Mesothelial cell of epicardium (in vitro differentiated cells): ENCODE measurements at regions not wholly inside any gene's neighbourhood (a gene's known extent, or its start where the extent isn't known, plus 50 kb on each side); places are given as distances from the start of the nearest gene placed in this dataset.

ENCODE experiments used
- DNase-seq, 2 experiments: peaks; one replicate each; pipeline ENCODE4 v3.0.0; 2021; ENCODE audit warnings: low spot score in 2 of 2; ENCODE audit not compliant: unreplicated experiment in 2 of 2
- H3K27ac Mint-ChIP-seq: 2 replicates; pipeline ENCODE4 v1.8.0; 2021; ENCODE audit warnings: mixed read lengths
- H3K27me3 Mint-ChIP-seq: 2 replicates; pipeline ENCODE4 v1.8.0; 2021; ENCODE audit warnings: low read depth, mixed read lengths
- H3K36me3 Mint-ChIP-seq: 2 replicates; pipeline ENCODE4 v1.8.0; 2021; ENCODE audit warnings: mixed read lengths
- H3K4me1 Mint-ChIP-seq: 2 replicates; pipeline ENCODE4 v1.8.0; 2021; ENCODE audit warnings: mixed read lengths
- H3K4me3 Mint-ChIP-seq: 2 replicates; pipeline ENCODE4 v1.8.0; 2021; ENCODE audit warnings: mild to moderate bottlenecking, moderate library complexity, mixed read lengths
- H3K9me3 Mint-ChIP-seq: 2 replicates; pipeline ENCODE4 v1.8.0; 2021; ENCODE audit warnings: mixed read lengths
- TF ChIP-seq, protein P1 (sequence below): fragments of 200-600 bp; sonication (generic); IDR thresholded peaks from one replicate; pipeline ENCODE4 v1.5.0; 2021; ENCODE audit warnings: antibody characterized with exemption; ENCODE audit not compliant: unreplicated experiment

DNA sequence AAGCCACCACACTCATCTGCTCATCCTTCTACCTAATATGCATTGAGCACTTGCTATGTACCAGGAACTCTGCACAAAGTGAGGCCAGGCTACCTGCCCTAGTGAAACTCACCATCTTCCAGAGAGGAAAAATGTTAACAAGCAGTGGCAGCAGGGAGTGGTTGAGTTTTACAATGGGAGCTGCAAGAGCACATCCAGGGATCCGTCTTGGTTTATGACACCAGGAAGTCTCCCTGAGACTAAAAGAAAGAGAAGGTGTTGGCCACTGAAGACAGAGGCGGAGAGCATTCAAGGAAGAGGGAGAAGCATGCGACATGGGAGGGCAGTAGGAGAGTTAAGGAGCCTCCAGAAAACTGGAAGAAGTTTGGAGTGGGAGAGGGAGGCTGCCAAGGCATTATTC is 178.1 kb upstream of the CPEB2 start:
- TF ChIP-seq, protein P1, sequence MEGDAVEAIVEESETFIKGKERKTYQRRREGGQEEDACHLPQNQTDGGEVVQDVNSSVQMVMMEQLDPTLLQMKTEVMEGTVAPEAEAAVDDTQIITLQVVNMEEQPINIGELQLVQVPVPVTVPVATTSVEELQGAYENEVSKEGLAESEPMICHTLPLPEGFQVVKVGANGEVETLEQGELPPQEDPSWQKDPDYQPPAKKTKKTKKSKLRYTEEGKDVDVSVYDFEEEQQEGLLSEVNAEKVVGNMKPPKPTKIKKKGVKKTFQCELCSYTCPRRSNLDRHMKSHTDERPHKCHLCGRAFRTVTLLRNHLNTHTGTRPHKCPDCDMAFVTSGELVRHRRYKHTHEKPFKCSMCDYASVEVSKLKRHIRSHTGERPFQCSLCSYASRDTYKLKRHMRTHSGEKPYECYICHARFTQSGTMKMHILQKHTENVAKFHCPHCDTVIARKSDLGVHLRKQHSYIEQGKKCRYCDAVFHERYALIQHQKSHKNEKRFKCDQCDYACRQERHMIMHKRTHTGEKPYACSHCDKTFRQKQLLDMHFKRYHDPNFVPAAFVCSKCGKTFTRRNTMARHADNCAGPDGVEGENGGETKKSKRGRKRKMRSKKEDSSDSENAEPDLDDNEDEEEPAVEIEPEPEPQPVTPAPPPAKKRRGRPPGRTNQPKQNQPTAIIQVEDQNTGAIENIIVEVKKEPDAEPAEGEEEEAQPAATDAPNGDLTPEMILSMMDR: no peak
- Mint-ChIP-seq H3K4me3 (no peak overlapping the region), H3K36me3 (no peaks in the 10 kb centered on the region), H3K27me3 (peaks cover 17% of the 10 kb centered on the region), H3K4me1 (no peaks in the 10 kb centered on the region), H3K27ac (no peak overlapping the region), H3K9me3 (no peaks in the 10 kb centered on the region)
- no peak for DNase-seq

DNA sequence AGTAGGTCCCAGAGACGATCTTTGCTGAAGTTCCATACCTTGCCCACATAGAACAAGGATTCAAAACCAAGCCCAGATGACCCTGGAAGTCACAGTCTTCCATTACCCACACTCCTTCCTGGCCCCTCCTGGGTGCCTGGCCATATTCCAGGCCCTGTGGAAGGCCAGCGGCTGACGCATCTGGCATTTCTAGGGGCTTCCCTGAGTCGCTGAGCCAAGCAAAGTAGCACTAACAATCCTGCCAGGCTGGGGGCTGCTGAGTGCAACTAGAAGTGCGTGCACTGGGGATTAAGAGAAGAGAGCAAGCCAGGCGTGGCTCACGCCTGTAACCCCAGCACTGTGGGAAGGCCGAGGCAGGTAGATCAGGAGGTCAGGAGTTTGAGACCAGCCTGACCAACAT is 175.2 kb upstream of the CPEB2 start:
- no peaks in the 10 kb centered on the region for H3K36me3 Mint-ChIP-seq
- H3K4me1 Mint-ChIP-seq: peaks cover 3% of the 10 kb centered on the region
- H3K9me3 Mint-ChIP-seq: no peaks in the 10 kb centered on the region
- TF ChIP-seq, protein P1: no peak
- no peak for DNase-seq
- no peak overlapping the region for H3K4me3 Mint-ChIP-seq
- no peak overlapping the region for H3K27ac Mint-ChIP-seq
- H3K27me3 Mint-ChIP-seq: peaks cover 13% of the 10 kb centered on the region

DNA sequence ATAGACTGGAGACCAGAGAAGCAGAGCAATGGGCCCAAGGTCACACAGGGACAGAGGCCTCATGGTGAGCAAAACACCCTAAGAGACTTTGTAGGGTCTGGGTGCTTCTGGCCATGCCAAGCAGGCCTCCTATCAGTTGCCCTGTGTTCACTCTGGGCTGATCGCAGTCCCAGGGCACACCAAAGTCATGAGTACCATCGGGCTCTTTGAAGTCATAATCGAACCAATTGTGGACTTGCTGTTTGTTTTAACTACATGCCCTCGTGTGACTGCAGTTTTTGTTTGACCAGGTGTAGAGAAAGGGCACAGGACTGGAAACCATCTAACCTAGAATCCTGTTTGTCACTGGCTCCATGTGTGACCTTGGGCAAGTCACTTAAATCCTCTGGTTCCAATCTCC is 172.5 kb upstream of the CPEB2 start:
- no peak overlapping the region for H3K27ac Mint-ChIP-seq
- no peaks in the 10 kb centered on the region for H3K9me3 Mint-ChIP-seq
- TF ChIP-seq, protein P1: no peak
- peaks cover 3% of the 10 kb centered on the region for H3K4me1 Mint-ChIP-seq
- H3K36me3 Mint-ChIP-seq: no peaks in the 10 kb centered on the region
- H3K27me3 Mint-ChIP-seq: peaks cover 1% of the 10 kb centered on the region
- H3K4me3 Mint-ChIP-seq: no peak overlapping the region
- DNase-seq: no peak

DNA sequence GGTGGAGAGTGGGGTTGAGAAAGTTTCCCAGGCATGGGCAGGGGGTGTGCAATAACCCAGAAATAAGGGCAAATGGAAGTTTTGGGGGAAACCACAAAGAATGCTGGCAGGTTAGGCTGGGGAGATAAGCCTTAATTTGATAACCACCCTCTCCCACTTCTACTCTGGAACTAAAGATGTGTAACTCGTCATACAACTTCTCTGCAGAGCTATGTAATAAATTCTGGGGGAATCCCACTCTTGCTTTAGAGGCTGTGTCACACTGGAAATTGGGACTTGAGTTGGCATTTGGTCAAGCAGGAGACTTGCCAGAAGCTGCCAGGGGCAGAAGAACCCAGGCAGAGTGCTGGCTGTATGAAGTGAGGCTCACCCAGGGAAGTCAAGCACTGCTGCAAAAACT is 170.9 kb upstream of the CPEB2 start:
- H3K9me3 Mint-ChIP-seq: peaks cover 5% of the 10 kb centered on the region
- no peaks in the 10 kb centered on the region for H3K36me3 Mint-ChIP-seq
- no peak overlapping the region for H3K4me3 Mint-ChIP-seq
- H3K4me1 Mint-ChIP-seq: peaks cover 3% of the 10 kb centered on the region
- TF ChIP-seq, protein P1: no peak
- H3K27me3 Mint-ChIP-seq: no peaks in the 10 kb centered on the region
- no peak overlapping the region for H3K27ac Mint-ChIP-seq
- DNase-seq: no peak

DNA sequence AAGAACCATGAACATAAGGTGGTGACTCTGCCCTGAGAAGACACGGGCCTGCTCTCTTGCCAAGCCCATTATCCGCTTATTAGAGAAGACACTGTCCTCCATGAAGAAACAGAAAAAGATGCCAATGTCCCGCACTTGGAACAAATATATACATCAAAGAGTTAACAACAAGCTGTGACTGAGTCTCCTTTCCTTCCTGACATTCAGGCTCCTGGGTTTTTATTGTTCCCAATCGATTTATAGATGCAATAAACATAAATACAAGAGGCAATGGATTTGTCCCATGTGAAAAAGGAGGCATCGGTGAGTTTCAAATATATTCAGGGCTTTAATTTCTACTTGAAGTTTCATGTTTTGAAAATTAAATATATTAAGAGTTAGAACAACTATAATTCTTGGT is 169.2 kb upstream of the CPEB2 start:
- H3K27me3 Mint-ChIP-seq: no peaks in the 10 kb centered on the region
- peaks cover 9% of the 10 kb centered on the region for H3K9me3 Mint-ChIP-seq
- TF ChIP-seq, protein P1: no peak
- no peak overlapping the region for H3K4me3 Mint-ChIP-seq
- H3K36me3 Mint-ChIP-seq: no peaks in the 10 kb centered on the region
- H3K27ac Mint-ChIP-seq: no peak overlapping the region
- peaks cover 3% of the 10 kb centered on the region for H3K4me1 Mint-ChIP-seq
- DNase-seq: no peak

DNA sequence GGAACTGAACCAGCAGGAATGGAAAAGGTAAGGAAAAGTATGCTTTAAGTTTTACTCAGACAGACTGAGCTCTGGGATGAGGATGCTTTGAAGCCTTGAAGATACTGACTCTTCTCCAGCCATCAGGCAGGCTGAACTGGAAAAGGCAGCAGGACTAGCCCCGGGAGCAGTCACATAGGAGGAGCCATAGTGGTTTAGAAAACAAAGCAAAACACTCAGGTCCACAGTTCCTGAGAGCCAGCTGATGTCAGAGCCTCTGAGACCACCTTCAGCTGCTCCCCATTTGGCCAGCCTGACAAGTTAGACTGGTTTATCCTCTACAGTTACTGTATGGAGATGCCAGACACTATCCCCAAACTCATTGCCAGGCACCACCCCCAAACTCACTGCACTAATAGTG is 167.9 kb upstream of the CPEB2 start:
- H3K27ac Mint-ChIP-seq: no peak overlapping the region

More for the DNA sequence above, 167.9 kb upstream of the CPEB2 start:
- H3K4me3 Mint-ChIP-seq: no peak overlapping the region
- H3K9me3 Mint-ChIP-seq: peaks cover 16% of the 10 kb centered on the region
- H3K36me3 Mint-ChIP-seq: no peaks in the 10 kb centered on the region
- no peaks in the 10 kb centered on the region for H3K27me3 Mint-ChIP-seq
- peaks cover 3% of the 10 kb centered on the region for H3K4me1 Mint-ChIP-seq
- DNase-seq: no peak
- TF ChIP-seq, protein P1: no peak
